WTC11 (cell line): ENCODE measurements at regions not wholly inside any gene's neighbourhood (a gene's known extent, or its start where the extent isn't known, plus 50 kb on each side); places are given as distances from the start of the nearest gene placed in this dataset.
"Not testable (repeated sequence)": the region's sequence is repeated elsewhere in the genome, so short reads cannot be mapped to it uniquely, and the experiment has no call there.

Experiments used
- ATAC-seq: fragments of 200-7000 bp; cut with Tn5 transposase; 2 replicates; pipeline ENCODE4 v1.10.0; 2021; ENCODE audit warnings: mild to moderate bottlenecking, moderate library complexity
- CTCF ChIA-PET: fragments of 300-600 bp; sonication (Branson Sonifier 250); formaldehyde crosslinking; loops from one replicate; lab custom pipeline; 2021; ENCODE audit warnings: antibody characterized with exemption; lab: Charles Lee
- POLR2A ChIA-PET: fragments of 350-600 bp; sonication (Branson Sonifier 250); formaldehyde crosslinking; loops from one replicate; lab custom pipeline; 2021; ENCODE audit warnings: antibody characterized with exemption; lab: Charles Lee
- DNase-seq: peaks from one replicate; pipeline ENCODE4 v3.0.0; 2021; ENCODE audit warnings: low spot score
- H3K27ac Mint-ChIP-seq: 2 replicates; pipeline ENCODE4 v1.8.0; 2021; ENCODE audit warnings: mixed read lengths
- H3K27me3 Mint-ChIP-seq: 2 replicates; pipeline ENCODE4 v1.8.0; 2021; ENCODE audit warnings: low read depth, mild to moderate bottlenecking, moderate library complexity, mixed read lengths
- H3K36me3 Mint-ChIP-seq: 2 replicates; pipeline ENCODE4 v1.8.0; 2021; ENCODE audit warnings: mixed read lengths
- H3K4me1 Mint-ChIP-seq: 2 replicates; pipeline ENCODE4 v1.8.0; 2022; ENCODE audit warnings: mixed read lengths
- H3K4me3 Mint-ChIP-seq: 2 replicates; pipeline ENCODE4 v1.8.0; 2021; ENCODE audit warnings: mild to moderate bottlenecking, moderate library complexity, mixed read lengths
- H3K9me3 Mint-ChIP-seq: 2 replicates; pipeline ENCODE4 v1.8.0; 2021; ENCODE audit warnings: mixed read lengths
- ATF3 ChIP-seq: sonication (generic); formaldehyde crosslinking; conservative IDR thresholded peaks from 2 replicates; pipeline ENCODE4 v1.8.1; 2022; ENCODE audit warnings: mild to moderate bottlenecking, missing genetic modification reagents
- CREM ChIP-seq: sonication (generic); formaldehyde crosslinking; IDR thresholded peaks from 2 replicates; pipeline ENCODE4 v1.8.1; 2022; ENCODE audit warnings: mild to moderate bottlenecking, missing genetic modification reagents, moderate library complexity
- ERG ChIP-seq: fragments of 250-450 bp; sonication (Bioruptor Pico); IDR thresholded peaks from 2 replicates; pipeline ENCODE4 v1.8.0; 2021; ENCODE audit warnings: mild to moderate bottlenecking
- FOXP1 ChIP-seq: sonication (generic); formaldehyde crosslinking; IDR thresholded peaks from 2 replicates; pipeline ENCODE4 v1.8.0; 2022; ENCODE audit warnings: missing genetic modification reagents, mild to moderate bottlenecking, moderate library complexity, borderline replicate concordance
- IRF1 ChIP-seq: sonication (generic); formaldehyde crosslinking; IDR thresholded peaks from 2 replicates; pipeline ENCODE4 v1.8.0; 2023; ENCODE audit warnings: missing genetic modification reagents
- MAX ChIP-seq: sonication (generic); formaldehyde crosslinking; IDR thresholded peaks from 2 replicates; pipeline ENCODE4 v1.8.0; 2022; ENCODE audit warnings: mild to moderate bottlenecking, missing genetic modification reagents
- NFATC4 ChIP-seq: fragments of 250-450 bp; sonication (Bioruptor Pico); IDR thresholded peaks from 2 replicates; pipeline ENCODE4 v1.9.0; 2021; ENCODE audit warnings: mild to moderate bottlenecking
- NFYB ChIP-seq: sonication (generic); formaldehyde crosslinking; conservative IDR thresholded peaks from 2 replicates; pipeline ENCODE4 v1.8.0; 2022; ENCODE audit warnings: low read depth, missing genetic modification reagents
- NR3C1 ChIP-seq: sonication (generic); formaldehyde crosslinking; conservative IDR thresholded peaks from 2 replicates; pipeline ENCODE4 v1.8.1; 2023; ENCODE audit warnings: low read depth, mild to moderate bottlenecking, missing genetic modification reagents
- OVOL2 ChIP-seq: fragments of 250-450 bp; sonication (Bioruptor Pico); IDR thresholded peaks from 2 replicates; pipeline ENCODE4 v1.9.0; 2021; ENCODE audit warnings: mild to moderate bottlenecking, borderline replicate concordance
- PRDM15 ChIP-seq: sonication (generic); formaldehyde crosslinking; IDR thresholded peaks from 2 replicates; pipeline ENCODE4 v1.8.0; 2022; ENCODE audit warnings: missing genetic modification reagents
- RORB ChIP-seq: fragments of 250-450 bp; sonication (Bioruptor Pico); IDR thresholded peaks from 2 replicates; pipeline ENCODE4 v1.9.0; 2021; ENCODE audit warnings: mild to moderate bottlenecking
- SMAD3 ChIP-seq: sonication (generic); formaldehyde crosslinking; IDR thresholded peaks from 2 replicates; pipeline ENCODE4 v1.8.0; 2022; ENCODE audit warnings: missing genetic modification reagents, mild to moderate bottlenecking, borderline replicate concordance
- SMAD4 ChIP-seq: sonication (generic); formaldehyde crosslinking; IDR thresholded peaks from 2 replicates; pipeline ENCODE4 v1.8.0; 2022; ENCODE audit warnings: mild to moderate bottlenecking, missing genetic modification reagents
- TEAD1 ChIP-seq: sonication (generic); formaldehyde crosslinking; IDR thresholded peaks from 2 replicates; pipeline ENCODE4 v1.8.0; 2022; ENCODE audit warnings: mild to moderate bottlenecking, missing genetic modification reagents
- ZNF219 ChIP-seq: sonication (generic); formaldehyde crosslinking; IDR thresholded peaks from 2 replicates; pipeline ENCODE4 v1.8.0; 2023; ENCODE audit warnings: missing genetic modification reagents, mild to moderate bottlenecking, borderline replicate concordance
- ZNF232 ChIP-seq: sonication (generic); formaldehyde crosslinking; IDR thresholded peaks from 2 replicates; pipeline ENCODE4 v1.8.0; 2022; ENCODE audit warnings: mild to moderate bottlenecking, missing genetic modification reagents
- ZNF425 ChIP-seq: fragments of 250-450 bp; sonication (Bioruptor Pico); conservative IDR thresholded peaks from 2 replicates; pipeline ENCODE4 v1.9.0; 2021; ENCODE audit warnings: mild to moderate bottlenecking
- ZNF512 ChIP-seq: sonication (generic); formaldehyde crosslinking; IDR thresholded peaks from 2 replicates; pipeline ENCODE4 v1.8.1; 2022; ENCODE audit warnings: missing genetic modification reagents, borderline replicate concordance

- H3K27ac Mint-ChIP-seq = no peak overlapping the region
- no peak for TF ChIP-seq FOXP1
- no peak for TF ChIP-seq ATF3 (CRISPR knock-in tag)
- no peak for TF ChIP-seq RORB (CRISPR knock-in tag)
- no peak for TF ChIP-seq ZNF512 (CRISPR knock-in tag)
- TF ChIP-seq ZNF219 (CRISPR knock-in tag) = no peak
- TF ChIP-seq ERG (CRISPR knock-in tag) = no peak
- TF ChIP-seq NFYB (CRISPR knock-in tag) = no peak
- no peak for TF ChIP-seq ZNF425 (CRISPR knock-in tag)
- TF ChIP-seq OVOL2 = no peak
- TF ChIP-seq MAX (CRISPR knock-in tag) = no peak
- no peak for TF ChIP-seq NFATC4 (CRISPR knock-in tag)
- TF ChIP-seq ZNF232 = no peak
- TF ChIP-seq PRDM15 = no peak
- TF ChIP-seq SMAD3 (CRISPR knock-in tag) = no peak
- TF ChIP-seq CREM (CRISPR knock-in tag) = no peak
- TF ChIP-seq TEAD1 (CRISPR knock-in tag) = no peak
- no peak for TF ChIP-seq SMAD4 (CRISPR knock-in tag)
- TF ChIP-seq, all 79 proteins: peak for 0
- Mint-ChIP-seq H3K36me3 (peaks cover 23% of the 10 kb centered on the region), H3K9me3 (peaks cover 46% of the 10 kb centered on the region), H3K27me3 (peaks cover 5% of the 10 kb centered on the region; the same call in 1 of the 2 replicates), H3K4me1 (no peaks in the 10 kb centered on the region), H3K4me3 (no peak overlapping the region)
- ChIA-PET CTCF (no interaction called here), POLR2A (no interaction called here)
- DNase-seq = no peak
- no peak for ATAC-seq
Measured at GRCh38 chr17:52892334-52892733, 733.8 kb upstream of the CA10 start.

GRCh38 chr17:52885882-52886281, 727.4 kb upstream of the CA10 start:
- DNase-seq (no peak), ATAC-seq (no peak)
- no peak for TF ChIP-seq IRF1 (CRISPR knock-in tag)
- TF ChIP-seq NR3C1 (CRISPR knock-in tag) = no peak
- ChIA-PET CTCF (no interaction called here), POLR2A (no interaction called here)
- Mint-ChIP-seq H3K36me3 (peaks cover 22% of the 10 kb centered on the region), H3K27ac (no peak overlapping the region), H3K4me1 (no peaks in the 10 kb centered on the region), H3K27me3 (peaks cover 5% of the 10 kb centered on the region; the same call in 1 of the 2 replicates), H3K9me3 (peaks cover 48% of the 10 kb centered on the region), H3K4me3 (no peak overlapping the region)

- ATAC-seq, H3K4me1 Mint-ChIP-seq, POLR2A ChIA-PET, H3K4me3 Mint-ChIP-seq, H3K27me3 Mint-ChIP-seq, CTCF ChIA-PET, H3K27ac Mint-ChIP-seq: not testable (repeated sequence)
- peak; percentile 11 for DNase-seq
- Mint-ChIP-seq H3K9me3 (peaks cover 39% of the 10 kb centered on the region), H3K36me3 (peaks cover 20% of the 10 kb centered on the region)
Measured at GRCh38 chr17:52883907-52884491, 725.5 kb upstream of the CA10 start.

GRCh38 chr17:52846767-52847166, 688.3 kb upstream of the CA10 start:
- H3K27me3 Mint-ChIP-seq, CTCF ChIA-PET, DNase-seq, POLR2A ChIA-PET, H3K4me3 Mint-ChIP-seq, H3K27ac Mint-ChIP-seq, H3K4me1 Mint-ChIP-seq, ATAC-seq: not testable (repeated sequence)
- Mint-ChIP-seq H3K9me3 (peaks cover 51% of the 10 kb centered on the region), H3K36me3 (peaks cover 34% of the 10 kb centered on the region)
